ENCODE measurements at regions not wholly inside any gene's neighbourhood (a gene's known extent, or its start where the extent isn't known, plus 50 kb on each side); places are given as distances from the start of the nearest gene placed in this dataset.

DNA sequence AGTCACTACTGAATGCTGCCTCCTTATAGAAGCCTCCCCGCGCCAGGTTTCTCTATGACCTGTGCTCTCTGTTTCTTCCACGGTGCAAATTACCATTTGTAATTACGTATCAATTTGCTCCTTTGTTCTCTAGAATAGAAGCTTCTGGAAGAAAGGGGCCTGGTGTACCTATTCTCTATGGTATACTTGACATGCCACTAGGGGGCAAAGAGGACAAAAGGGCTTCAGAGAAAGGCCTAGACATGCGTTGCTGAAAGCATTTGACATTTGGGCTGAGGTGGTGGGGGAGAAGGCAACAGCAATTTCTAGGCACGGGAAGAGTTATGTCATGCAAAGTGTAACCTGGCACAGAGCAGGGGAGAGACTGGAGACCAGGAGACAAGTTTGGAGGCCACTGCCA lies 148.7 kb downstream of the WDR11 start:
- TF ChIP-seq, protein P1, sequence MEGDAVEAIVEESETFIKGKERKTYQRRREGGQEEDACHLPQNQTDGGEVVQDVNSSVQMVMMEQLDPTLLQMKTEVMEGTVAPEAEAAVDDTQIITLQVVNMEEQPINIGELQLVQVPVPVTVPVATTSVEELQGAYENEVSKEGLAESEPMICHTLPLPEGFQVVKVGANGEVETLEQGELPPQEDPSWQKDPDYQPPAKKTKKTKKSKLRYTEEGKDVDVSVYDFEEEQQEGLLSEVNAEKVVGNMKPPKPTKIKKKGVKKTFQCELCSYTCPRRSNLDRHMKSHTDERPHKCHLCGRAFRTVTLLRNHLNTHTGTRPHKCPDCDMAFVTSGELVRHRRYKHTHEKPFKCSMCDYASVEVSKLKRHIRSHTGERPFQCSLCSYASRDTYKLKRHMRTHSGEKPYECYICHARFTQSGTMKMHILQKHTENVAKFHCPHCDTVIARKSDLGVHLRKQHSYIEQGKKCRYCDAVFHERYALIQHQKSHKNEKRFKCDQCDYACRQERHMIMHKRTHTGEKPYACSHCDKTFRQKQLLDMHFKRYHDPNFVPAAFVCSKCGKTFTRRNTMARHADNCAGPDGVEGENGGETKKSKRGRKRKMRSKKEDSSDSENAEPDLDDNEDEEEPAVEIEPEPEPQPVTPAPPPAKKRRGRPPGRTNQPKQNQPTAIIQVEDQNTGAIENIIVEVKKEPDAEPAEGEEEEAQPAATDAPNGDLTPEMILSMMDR (IDR thresholded peaks at IDR 0.05) = peak in 1 of 7 experiments; percentile 2
- no peak for TF ChIP-seq POLR2A (IDR thresholded peaks at IDR 0.05)
